Type B pancreatic cell (in vitro differentiated cells): ENCODE measurements at regions not wholly inside any gene's neighbourhood (a gene's known extent, or its start where the extent isn't known, plus 50 kb on each side); places are given as distances from the start of the nearest gene placed in this dataset.
"Not testable (repeated sequence)": the region's sequence is repeated elsewhere in the genome, so short reads cannot be mapped to it uniquely, and the experiment has no call there.

Experiments
- DNase-seq: peaks from one replicate; pipeline ENCODE4 v3.0.0; 2021; ENCODE audit warnings: mixed read lengths; ENCODE audit not compliant: unreplicated experiment; ENCODE audit errors: extremely low spot score
- H3K27ac Mint-ChIP-seq: 2 replicates; pipeline ENCODE4 v1.8.0; 2021; ENCODE audit warnings: mild to moderate bottlenecking, mixed read lengths
- H3K27me3 Mint-ChIP-seq: 2 replicates; pipeline ENCODE4 v1.8.0; 2021; ENCODE audit warnings: mixed read lengths
- H3K36me3 Mint-ChIP-seq: 2 replicates; pipeline ENCODE4 v1.8.0; 2021; ENCODE audit warnings: mixed read lengths
- H3K4me1 Mint-ChIP-seq: one replicate; pipeline ENCODE4 v1.8.0; 2021; ENCODE audit warnings: mixed read lengths; ENCODE audit not compliant: unreplicated experiment
- H3K4me3 Mint-ChIP-seq: 2 replicates; pipeline ENCODE4 v1.8.0; 2021; ENCODE audit warnings: mild to moderate bottlenecking, mixed read lengths
- H3K9me3 Mint-ChIP-seq: 2 replicates; pipeline ENCODE4 v1.8.0; 2021; ENCODE audit warnings: mixed read lengths
- CTCF ChIP-seq: fragments of 200-600 bp; sonication (generic); conservative IDR thresholded peaks from 2 replicates; pipeline ENCODE4 v1.5.0; 2021; ENCODE audit warnings: antibody characterized with exemption, mild to moderate bottlenecking

- DNase-seq, result no peak
- peaks cover 3% of the 10 kb centered on the region for H3K36me3 Mint-ChIP-seq
- no peak overlapping the region for H3K27ac Mint-ChIP-seq
- H3K9me3 Mint-ChIP-seq, result no peaks in the 10 kb centered on the region
- H3K4me1 Mint-ChIP-seq, result peaks cover 4% of the 10 kb centered on the region
- TF ChIP-seq CTCF, result no peak
- no peaks in the 10 kb centered on the region for H3K27me3 Mint-ChIP-seq
- no peak overlapping the region for H3K4me3 Mint-ChIP-seq
Observed at GRCh38 chr12:27861428-27862167, 81.6 kb upstream of the MANSC4 start.

GRCh38 chr12:27859648-27860047 is 79.6 kb upstream of the MANSC4 start:
- Mint-ChIP-seq H3K9me3 (no peaks in the 10 kb centered on the region), H3K27me3 (no peaks in the 10 kb centered on the region), H3K4me3 (no peak overlapping the region), H3K36me3 (peaks cover 3% of the 10 kb centered on the region), H3K4me1 (peaks cover 4% of the 10 kb centered on the region), H3K27ac (no peak overlapping the region)
- DNase-seq, result no peak
- no peak for TF ChIP-seq CTCF

GRCh38 chr12:27857006-27857405 is 77.0 kb upstream of the MANSC4 start:
- H3K27ac Mint-ChIP-seq, H3K36me3 Mint-ChIP-seq, H3K4me3 Mint-ChIP-seq: not testable (repeated sequence)

DNA sequence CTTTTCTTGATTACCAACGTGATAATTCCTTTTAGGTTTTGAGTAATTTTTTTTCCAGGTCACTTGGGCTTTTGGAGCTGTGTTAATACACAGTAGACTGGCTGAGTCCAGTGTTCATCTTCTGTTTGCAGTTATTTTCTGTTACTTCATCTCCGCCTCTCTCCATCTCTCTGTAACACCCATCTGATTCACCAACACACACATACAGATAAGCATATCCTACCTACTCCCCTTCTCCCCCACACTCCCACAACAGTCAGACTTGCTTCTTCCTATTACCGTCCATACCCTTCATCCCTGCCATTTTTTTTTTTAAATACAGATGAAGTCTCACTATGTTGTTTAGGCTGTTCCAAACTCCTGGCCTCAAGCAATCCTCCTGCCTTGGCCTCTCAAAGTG is 72.7 kb upstream of the MANSC4 start:
- peaks cover 17% of the 10 kb centered on the region for H3K9me3 Mint-ChIP-seq
- H3K4me1 Mint-ChIP-seq, result no peaks in the 10 kb centered on the region
- peaks cover 1% of the 10 kb centered on the region for H3K27me3 Mint-ChIP-seq
- no peak for TF ChIP-seq CTCF
- peaks cover 11% of the 10 kb centered on the region for H3K36me3 Mint-ChIP-seq
- H3K4me3 Mint-ChIP-seq, result no peak overlapping the region
- H3K27ac Mint-ChIP-seq, result no peak overlapping the region
- DNase-seq, result no peak

More at GRCh38 chr12:27857006-27857405, 77.0 kb upstream of the MANSC4 start:
- not testable (repeated sequence) for DNase-seq, H3K4me1 Mint-ChIP-seq, H3K9me3 Mint-ChIP-seq, H3K27me3 Mint-ChIP-seq
